Spleen (tissue), 7 donors: ENCODE measurements at regions not wholly inside any gene's neighbourhood (a gene's known extent, or its start where the extent isn't known, plus 50 kb on each side); places are given as distances from the start of the nearest gene placed in this dataset.

Source experiments
- POLR2A ChIP-seq, 3 donors: fragments of 450-650 bp; IDR thresholded peaks; one replicate each; pipeline ENCODE4 v1.5.1; 2017; ENCODE audit warnings: antibody characterized with exemption in 3 of 3, mild to moderate bottlenecking in 1 of 3
- POLR2AphosphoS5 ChIP-seq, 3 donors: sonication (generic); formaldehyde crosslinking; IDR thresholded peaks; one replicate each; pipeline ENCODE4 v1.5.1; 2017; ENCODE audit warnings: antibody characterized with exemption in 3 of 3
- TF ChIP-seq, protein P1 (sequence below), 11 experiments: fragments of 200-600 bp in 7 of 11; fragments of 450-650 bp in 4 of 11; sonication (generic) in 4 of 11; IDR thresholded peaks in 8 of 11; conservative IDR thresholded peaks in 3 of 11; 1 replicate in 7 of 11; 2 replicates in 4 of 11; pipeline versions ENCODE4 v1.4.0 to v1.8.0; 2016 to 2021; ENCODE audit warnings: antibody characterized with exemption in 11 of 11, inconsistent platforms in 4 of 11, mild to moderate bottlenecking in 1 of 11
- donor health status: DM: no; HTN: no; CAD: no; lungs with moderate emphysema.
- donor health status: DM: no; HTN: no; CAD: no.
- donor health status: DM: no; HTN: no; CAD: no.

DNA sequence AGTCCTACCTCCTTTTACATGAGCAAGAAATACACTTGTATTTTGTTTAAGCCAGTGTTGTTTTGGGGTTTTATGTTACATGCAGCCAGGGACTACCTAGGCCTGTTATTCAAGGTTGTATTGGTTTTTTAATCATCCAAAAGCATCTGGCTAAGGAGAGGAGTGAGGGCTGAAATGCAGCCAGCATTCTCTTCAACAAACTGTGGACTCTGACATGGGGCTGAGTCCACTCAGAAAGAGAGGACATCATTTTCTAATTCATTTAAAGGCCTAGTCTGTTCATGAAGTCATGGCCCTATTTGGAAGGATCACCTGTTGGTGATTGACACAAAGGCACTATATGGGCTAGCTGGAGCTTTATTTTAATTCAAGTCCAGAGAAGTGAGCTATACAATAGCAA, 190.4 kb downstream of the TTLL7 start:
- TF ChIP-seq, protein P1, sequence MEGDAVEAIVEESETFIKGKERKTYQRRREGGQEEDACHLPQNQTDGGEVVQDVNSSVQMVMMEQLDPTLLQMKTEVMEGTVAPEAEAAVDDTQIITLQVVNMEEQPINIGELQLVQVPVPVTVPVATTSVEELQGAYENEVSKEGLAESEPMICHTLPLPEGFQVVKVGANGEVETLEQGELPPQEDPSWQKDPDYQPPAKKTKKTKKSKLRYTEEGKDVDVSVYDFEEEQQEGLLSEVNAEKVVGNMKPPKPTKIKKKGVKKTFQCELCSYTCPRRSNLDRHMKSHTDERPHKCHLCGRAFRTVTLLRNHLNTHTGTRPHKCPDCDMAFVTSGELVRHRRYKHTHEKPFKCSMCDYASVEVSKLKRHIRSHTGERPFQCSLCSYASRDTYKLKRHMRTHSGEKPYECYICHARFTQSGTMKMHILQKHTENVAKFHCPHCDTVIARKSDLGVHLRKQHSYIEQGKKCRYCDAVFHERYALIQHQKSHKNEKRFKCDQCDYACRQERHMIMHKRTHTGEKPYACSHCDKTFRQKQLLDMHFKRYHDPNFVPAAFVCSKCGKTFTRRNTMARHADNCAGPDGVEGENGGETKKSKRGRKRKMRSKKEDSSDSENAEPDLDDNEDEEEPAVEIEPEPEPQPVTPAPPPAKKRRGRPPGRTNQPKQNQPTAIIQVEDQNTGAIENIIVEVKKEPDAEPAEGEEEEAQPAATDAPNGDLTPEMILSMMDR (IDR thresholded peaks at IDR 0.05 in 8 of 11, conservative IDR thresholded peaks at IDR 0.05 in 3 of 11), result no peak
- TF ChIP-seq POLR2AphosphoS5 (IDR thresholded peaks at IDR 0.05) (no peak), POLR2A (IDR thresholded peaks at IDR 0.05) (no peak)
